Amniotic stem cell (primary cell): ENCODE measurements at regions not wholly inside any gene's neighbourhood (a gene's known extent, or its start where the extent isn't known, plus 50 kb on each side); places are given as distances from the start of the nearest gene placed in this dataset.

Source experiments
- DNase-seq: peaks from one replicate; lab custom pipeline; 2025; lab: John Stamatoyannopoulos, UW

DNA sequence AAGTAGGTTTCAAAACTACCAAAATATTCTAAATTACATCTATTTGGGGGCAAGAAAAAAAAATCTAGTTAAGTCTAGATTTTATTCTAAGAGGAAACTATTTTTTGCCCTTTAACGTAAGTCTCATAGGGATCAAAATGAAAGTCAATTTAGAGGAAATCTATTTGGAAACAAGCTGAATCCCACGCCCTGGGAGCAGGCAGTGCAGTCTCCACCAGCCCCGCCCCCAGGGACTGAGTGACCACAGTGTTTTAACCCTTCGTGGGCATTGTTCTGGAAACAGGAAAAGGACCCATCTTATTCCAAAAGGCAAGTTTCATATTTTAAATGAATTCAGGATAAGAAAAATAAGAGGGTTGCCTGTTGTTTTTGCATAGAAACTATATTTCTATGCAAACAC lies 209.7 kb downstream of the SPRY2 start:
- DNase-seq = peak; percentile 32

- no peak for DNase-seq
Measured at GRCh38 chr13:80126389-80127068, 214.4 kb downstream of the SPRY2 start.

- DNase-seq = no peak
Measured at GRCh38 chr13:80123945-80124344, 217.0 kb downstream of the SPRY2 start.

- no peak for DNase-seq
Measured at GRCh38 chr13:80121038-80121437, 219.9 kb downstream of the SPRY2 start.

DNA sequence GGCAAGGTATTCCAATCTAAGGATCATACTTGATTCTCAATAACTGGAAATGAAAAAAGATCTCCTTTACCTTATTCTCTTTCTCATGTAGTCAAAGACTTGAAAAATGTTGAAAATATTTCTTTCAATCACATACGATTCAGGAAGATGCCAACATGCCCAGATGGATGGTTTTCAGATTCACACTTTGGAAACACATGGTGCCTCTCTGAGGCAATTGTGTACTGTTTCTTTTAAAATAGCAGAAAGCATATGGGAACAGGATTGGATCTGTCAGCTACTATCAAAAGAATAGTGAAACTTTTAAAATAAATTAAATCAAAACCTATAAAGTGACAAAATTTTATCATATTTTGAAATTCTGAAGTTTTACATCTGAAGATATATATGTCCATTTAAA lies 222.4 kb downstream of the SPRY2 start:
- DNase-seq = no peak

DNA sequence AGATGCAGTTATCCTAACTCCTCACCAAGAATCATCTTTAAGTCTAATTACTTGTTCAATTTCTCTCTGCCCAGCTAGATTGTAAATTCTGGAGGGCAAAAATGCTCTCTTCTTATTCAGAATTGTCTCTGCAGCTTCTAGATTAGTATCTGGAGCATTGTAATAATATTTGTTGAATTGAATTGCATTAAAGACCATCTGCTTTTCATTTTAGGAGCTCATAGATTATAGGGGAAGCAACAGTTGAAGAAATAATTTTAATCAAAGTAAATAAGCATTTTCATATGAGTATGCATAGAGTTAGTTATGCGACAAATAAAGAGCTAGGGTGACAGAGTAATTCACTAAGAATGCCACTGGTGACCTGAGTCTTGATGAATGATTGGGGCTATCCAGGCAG lies 222.8 kb downstream of the SPRY2 start:
- DNase-seq = no peak

- DNase-seq = no peak
Measured at GRCh38 chr13:80117515-80117914, 223.4 kb downstream of the SPRY2 start.

GRCh38 chr13:80116107-80116506 lies 224.8 kb downstream of the SPRY2 start:
- DNase-seq = peak; percentile 55

- no peak for DNase-seq
Measured at GRCh38 chr13:80115616-80116015, 225.3 kb downstream of the SPRY2 start.

- no peak for DNase-seq
Measured at GRCh38 chr13:80113714-80114454, 227.0 kb downstream of the SPRY2 start.

- DNase-seq = no peak
Measured at GRCh38 chr13:80109303-80109702, 231.6 kb downstream of the SPRY2 start.

DNA sequence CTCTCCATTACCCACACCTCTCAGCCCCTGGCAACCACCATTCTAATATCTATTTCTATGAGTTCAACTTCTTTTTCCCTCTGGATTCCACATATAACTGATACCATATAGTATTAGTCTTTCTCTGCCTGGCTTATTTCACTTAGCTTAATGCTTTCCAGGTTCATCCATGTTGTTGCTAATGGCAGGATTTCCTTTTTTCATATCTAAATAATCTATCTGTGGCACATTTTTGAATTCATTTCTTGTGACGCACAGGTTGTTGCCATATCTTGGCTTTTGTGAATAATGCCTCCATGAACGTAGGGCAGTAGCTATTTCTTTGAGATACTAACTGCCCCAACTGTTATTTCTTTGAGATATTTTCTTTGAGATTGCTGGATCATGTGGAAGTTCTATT lies 235.6 kb downstream of the SPRY2 start:
- no peak for DNase-seq

GRCh38 chr13:80101040-80101439 lies 239.9 kb downstream of the SPRY2 start:
- no peak for DNase-seq

DNA sequence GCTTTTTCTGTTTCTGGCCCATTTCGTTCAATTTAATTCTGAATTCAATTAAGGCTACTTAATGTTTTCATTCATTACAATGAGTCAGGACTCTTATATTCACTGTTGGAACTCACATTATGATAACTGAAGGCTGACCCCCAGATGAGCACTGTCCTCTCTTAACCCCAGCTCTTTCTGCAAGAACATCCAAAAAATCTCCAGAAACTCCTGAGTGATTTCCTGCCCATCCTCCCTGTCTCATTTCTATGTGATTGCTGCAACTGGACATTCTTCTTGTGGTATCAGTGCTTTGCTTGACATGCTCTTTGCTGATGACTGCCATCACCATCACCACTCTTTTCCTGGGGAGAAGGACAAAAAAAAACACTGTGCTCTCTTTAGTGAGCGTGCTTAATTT lies 240.3 kb downstream of the SPRY2 start:
- no peak for DNase-seq

GRCh38 chr13:80097561-80097960 lies 243.4 kb downstream of the SPRY2 start:
- no peak for DNase-seq

DNA sequence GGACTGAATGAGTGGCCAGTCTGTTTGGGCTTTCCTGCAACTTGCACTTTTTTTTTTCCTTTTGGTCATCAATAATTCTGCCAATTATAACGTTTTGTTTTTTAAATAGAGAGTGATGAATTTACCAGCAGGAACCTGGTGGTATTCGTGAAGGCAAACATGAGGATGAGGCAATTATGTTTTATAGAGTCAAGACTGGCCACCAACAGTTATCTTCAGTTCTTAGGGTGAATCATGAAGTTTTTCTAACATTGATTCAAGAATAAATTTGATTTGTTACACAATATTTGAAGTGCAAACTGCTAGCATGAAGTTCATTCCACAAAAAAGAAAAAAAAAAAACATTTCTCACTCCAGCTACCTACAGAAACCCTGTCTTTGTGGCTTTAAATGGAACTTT lies 244.5 kb downstream of the SPRY2 start:
- no peak for DNase-seq

- DNase-seq = no peak
Measured at GRCh38 chr13:80094526-80094925, 246.4 kb downstream of the SPRY2 start.

- no peak for DNase-seq
Measured at GRCh38 chr13:80093888-80094287, 247.0 kb downstream of the SPRY2 start.

DNA sequence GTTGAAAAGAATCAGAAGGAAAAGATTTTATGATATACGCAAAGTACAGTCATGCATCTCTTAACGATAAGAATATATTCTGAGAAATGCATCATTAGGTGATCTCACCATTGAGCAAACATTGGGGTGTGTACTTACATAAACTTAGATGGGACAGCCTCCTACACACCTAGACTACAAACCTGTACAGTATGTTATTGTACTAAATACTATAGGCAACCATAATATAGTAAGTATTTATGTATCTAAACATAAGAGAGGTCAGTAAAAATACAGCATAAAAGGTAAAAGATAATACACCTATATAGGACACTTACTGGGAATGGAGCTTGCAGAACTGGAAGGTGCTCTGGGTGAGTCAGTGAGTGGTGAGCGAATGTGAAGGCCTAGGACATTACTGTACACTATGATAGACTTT lies 254.6 kb downstream of the SPRY2 start:
- DNase-seq = no peak

GRCh38 chr13:80083853-80084676 lies 256.9 kb downstream of the SPRY2 start:
- DNase-seq = peak; percentile 55

DNA sequence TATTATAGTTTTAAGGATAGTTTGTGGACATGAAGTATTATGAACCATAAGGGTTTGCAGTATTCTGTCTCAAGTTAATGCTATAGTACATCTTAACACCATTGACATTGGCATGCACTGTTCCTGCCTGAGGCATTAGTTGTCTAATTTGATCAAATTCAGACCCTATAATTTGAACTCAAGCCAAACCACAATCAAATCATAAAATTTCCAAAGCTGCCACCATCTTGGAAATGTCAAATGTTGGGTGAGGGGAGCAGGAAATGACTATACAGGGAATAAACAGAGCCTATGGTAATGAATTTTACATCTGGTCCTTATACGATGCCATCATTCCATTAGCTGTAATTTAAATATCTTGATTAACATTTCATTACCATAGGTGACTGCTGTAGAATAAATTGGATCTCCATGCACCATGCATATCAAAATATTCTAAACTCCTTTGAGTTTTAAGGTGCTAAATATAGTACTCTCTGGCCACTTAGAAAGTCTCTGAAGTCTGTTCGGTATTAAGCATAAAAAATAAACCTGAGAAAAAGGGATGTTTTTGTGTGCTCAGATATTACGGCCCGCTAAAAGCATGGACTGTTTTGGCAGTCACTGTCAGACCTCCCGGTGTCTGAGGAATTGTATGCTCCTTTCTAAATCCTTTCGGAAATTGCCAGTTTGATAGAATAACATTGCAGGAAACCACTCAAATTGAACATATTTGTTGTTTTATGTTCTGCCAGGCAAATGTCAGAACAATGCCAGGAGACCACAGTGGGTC lies 257.7 kb downstream of the SPRY2 start:
- DNase-seq = no peak
